Karpas-422 (cell line): ENCODE measurements at regions not wholly inside any gene's neighbourhood (a gene's known extent, or its start where the extent isn't known, plus 50 kb on each side); places are given as distances from the start of the nearest gene placed in this dataset.

Experiments used
- DNase-seq: peaks from one replicate; pipeline ENCODE4 v3.0.0-alpha.2; 2015
- H2AFZ ChIP-seq: fragments of 200-600 bp; sonication (generic); 2 replicates; pipeline ENCODE4 v1.6.1; 2014; ENCODE audit warnings: antibody characterized with exemption, low read length, mixed read lengths
- H3K27ac ChIP-seq: fragments of 200-600 bp; sonication (generic); 2 replicates; pipeline ENCODE4 v1.5.1; 2014; ENCODE audit warnings: mild to moderate bottlenecking, low read length, moderate library complexity
- H3K27me3 ChIP-seq: fragments of 200-600 bp; sonication (generic); 2 replicates; pipeline ENCODE4 v1.6.1; 2014; ENCODE audit warnings: low read length, mixed read lengths
- H3K36me3 ChIP-seq: fragments of 200-600 bp; sonication (generic); 2 replicates; pipeline ENCODE4 v1.6.1; 2014; ENCODE audit warnings: low read length, mixed read lengths; ENCODE audit not compliant: insufficient read depth
- H3K4me1 ChIP-seq: fragments of 200-600 bp; sonication (generic); 2 replicates; pipeline ENCODE4 v1.6.1; 2014; ENCODE audit warnings: mild to moderate bottlenecking, low read length, mixed read lengths
- H3K4me2 ChIP-seq: fragments of 200-600 bp; sonication (generic); 2 replicates; pipeline ENCODE4 v1.6.1; 2014; ENCODE audit warnings: low read length, low read depth, mild to moderate bottlenecking; ENCODE audit not compliant: poor library complexity, severe bottlenecking
- H3K4me3 ChIP-seq: fragments of 200-600 bp; sonication (generic); 2 replicates; pipeline ENCODE4 v1.5.1; 2014; ENCODE audit warnings: mild to moderate bottlenecking, antibody characterized with exemption, low read length, mixed read lengths
- H3K79me2 ChIP-seq: fragments of 200-600 bp; sonication (generic); 2 replicates; pipeline ENCODE4 v1.6.1; 2014; ENCODE audit warnings: mild to moderate bottlenecking, low read length, mixed read lengths
- H3K9ac ChIP-seq: fragments of 200-600 bp; sonication (generic); 2 replicates; pipeline ENCODE4 v1.6.0; 2014; ENCODE audit warnings: low read length
- H3K9me2 ChIP-seq: fragments of 200-600 bp; sonication (generic), shearing (Covaris generic); replicated peaks from 2 replicates; pipeline ENCODE4 v1.6.0; 2014; ENCODE audit warnings: mild to moderate bottlenecking, low read length, moderate library complexity; ENCODE audit not compliant: insufficient read depth
- H3K9me3 ChIP-seq: fragments of 300-700, 200-600 bp; sonication (generic); 2 replicates; pipeline ENCODE4 v1.6.1; 2014; ENCODE audit warnings: low read length, mixed read lengths
- H4K20me1 ChIP-seq: fragments of 200-600 bp; sonication (generic); 2 replicates; pipeline ENCODE4 v1.6.1; 2014; ENCODE audit warnings: mild to moderate bottlenecking, antibody characterized with exemption, low read length, low read depth; ENCODE audit not compliant: insufficient read depth

DNA sequence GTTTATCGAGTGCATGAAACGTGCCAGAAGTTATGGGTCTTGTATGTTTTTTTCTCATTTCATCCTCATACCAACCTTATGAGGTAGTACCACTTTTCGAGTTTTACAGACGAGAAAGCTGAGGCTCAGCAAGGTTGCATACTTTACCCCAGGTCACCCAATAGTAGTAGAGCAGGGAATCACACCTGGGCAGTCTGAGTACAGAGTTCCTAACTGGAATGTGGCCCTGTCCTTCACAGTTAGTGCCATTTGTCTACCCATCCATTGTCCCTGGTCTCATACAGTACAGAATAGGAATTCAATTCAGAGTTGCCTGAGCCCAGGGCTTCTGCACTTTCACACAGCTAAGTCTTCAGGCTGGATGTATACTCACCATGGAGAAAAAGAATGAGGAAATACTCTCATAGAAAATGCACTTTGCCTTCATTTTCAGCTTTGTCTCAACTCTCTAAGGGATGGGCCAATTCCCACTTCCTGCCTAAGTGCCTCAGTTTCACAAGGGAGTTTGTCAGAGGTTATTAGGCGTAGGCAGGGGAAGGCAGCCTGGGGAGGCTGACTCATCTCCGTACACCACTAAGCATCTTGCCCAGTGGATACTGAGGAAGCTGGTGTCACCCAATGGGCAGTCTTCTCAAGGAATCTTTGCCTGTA lies 93.2 kb downstream of the TMEM212 start:
- no peak overlapping the region for H2AFZ ChIP-seq
- no peak overlapping the region for H3K4me2 ChIP-seq
- H3K36me3 ChIP-seq: no peaks in the 10 kb centered on the region
- no peaks in the 10 kb centered on the region for H3K27me3 ChIP-seq
- no peaks in the 10 kb centered on the region for H3K4me1 ChIP-seq
- no peak overlapping the region for H3K27ac ChIP-seq
- H3K9me3 ChIP-seq: no peaks in the 10 kb centered on the region
- no peaks in the 10 kb centered on the region for H3K79me2 ChIP-seq
- no peaks in the 10 kb centered on the region for H3K9me2 ChIP-seq
- no peak for DNase-seq
- H3K9ac ChIP-seq: no peak overlapping the region
- H4K20me1 ChIP-seq: no peaks in the 10 kb centered on the region
- H3K4me3 ChIP-seq: no peak overlapping the region

DNA sequence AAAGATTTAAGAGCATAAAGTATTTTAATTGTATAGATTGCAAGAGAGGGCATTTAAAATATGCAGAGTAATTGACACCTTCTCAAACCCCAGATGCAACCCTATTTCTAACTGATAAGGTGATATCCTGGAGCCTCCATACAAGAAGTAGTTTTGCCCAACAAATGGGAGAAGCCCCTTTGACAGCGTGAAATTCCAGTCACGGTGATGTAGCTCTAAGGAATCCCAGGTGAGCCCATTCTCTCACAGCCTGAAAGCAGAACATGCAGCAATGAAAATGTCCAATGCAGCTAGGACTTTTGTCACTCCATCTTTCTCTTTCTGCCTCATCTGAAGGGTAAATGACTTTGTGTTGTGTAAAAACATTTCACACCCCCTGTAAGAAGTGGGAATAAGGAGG lies 96.4 kb downstream of the TMEM212 start:
- Histone ChIP-seq H3K27me3 (no peaks in the 10 kb centered on the region), H3K79me2 (no peaks in the 10 kb centered on the region)

DNA sequence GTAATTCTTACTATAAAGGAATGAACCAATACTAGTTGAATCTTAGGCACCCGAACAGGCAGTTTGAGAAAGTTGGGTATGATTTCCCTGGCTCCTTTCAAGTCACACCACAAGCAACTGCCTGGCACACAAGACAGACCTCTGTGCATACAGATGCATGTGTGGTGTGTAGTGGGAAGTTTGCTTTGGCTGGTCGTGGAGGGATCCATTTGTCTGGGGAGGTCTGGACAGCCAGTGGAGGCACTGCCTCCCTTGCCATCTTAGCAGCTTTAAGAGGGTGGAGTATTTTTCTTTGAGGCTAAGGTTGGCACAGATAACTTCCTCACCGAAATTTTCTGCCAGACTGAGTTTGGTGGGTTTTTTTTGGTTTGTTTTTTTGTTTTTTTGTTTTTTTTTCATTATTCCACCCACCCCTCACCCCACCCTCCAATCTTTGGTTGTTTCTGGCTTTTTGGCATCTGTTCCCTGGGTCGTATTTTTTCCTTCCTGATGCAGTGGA lies 97.1 kb downstream of the TMEM212 start:
- H4K20me1 ChIP-seq: no peaks in the 10 kb centered on the region
- H3K36me3 ChIP-seq: no peaks in the 10 kb centered on the region
- H3K27me3 ChIP-seq: no peaks in the 10 kb centered on the region
- H3K79me2 ChIP-seq: no peaks in the 10 kb centered on the region
- no peak overlapping the region for H3K4me3 ChIP-seq
- H3K4me2 ChIP-seq: no peak overlapping the region
- no peaks in the 10 kb centered on the region for H3K9me3 ChIP-seq
- H2AFZ ChIP-seq: no peak overlapping the region
- no peak for DNase-seq
- no peak overlapping the region for H3K27ac ChIP-seq
- H3K9ac ChIP-seq: no peak overlapping the region
- no peaks in the 10 kb centered on the region for H3K4me1 ChIP-seq
- no peaks in the 10 kb centered on the region for H3K9me2 ChIP-seq

More for the DNA sequence above, 96.4 kb downstream of the TMEM212 start:
- no peak overlapping the region for H3K27ac ChIP-seq
- H3K4me3 ChIP-seq: no peak overlapping the region
- no peak overlapping the region for H3K9ac ChIP-seq
- no peaks in the 10 kb centered on the region for H3K9me2 ChIP-seq
- no peak overlapping the region for H3K4me2 ChIP-seq
- no peaks in the 10 kb centered on the region for H3K36me3 ChIP-seq
- no peaks in the 10 kb centered on the region for H3K9me3 ChIP-seq
- no peaks in the 10 kb centered on the region for H3K4me1 ChIP-seq
- H4K20me1 ChIP-seq: no peaks in the 10 kb centered on the region
- no peak for DNase-seq
- no peak overlapping the region for H2AFZ ChIP-seq

DNA sequence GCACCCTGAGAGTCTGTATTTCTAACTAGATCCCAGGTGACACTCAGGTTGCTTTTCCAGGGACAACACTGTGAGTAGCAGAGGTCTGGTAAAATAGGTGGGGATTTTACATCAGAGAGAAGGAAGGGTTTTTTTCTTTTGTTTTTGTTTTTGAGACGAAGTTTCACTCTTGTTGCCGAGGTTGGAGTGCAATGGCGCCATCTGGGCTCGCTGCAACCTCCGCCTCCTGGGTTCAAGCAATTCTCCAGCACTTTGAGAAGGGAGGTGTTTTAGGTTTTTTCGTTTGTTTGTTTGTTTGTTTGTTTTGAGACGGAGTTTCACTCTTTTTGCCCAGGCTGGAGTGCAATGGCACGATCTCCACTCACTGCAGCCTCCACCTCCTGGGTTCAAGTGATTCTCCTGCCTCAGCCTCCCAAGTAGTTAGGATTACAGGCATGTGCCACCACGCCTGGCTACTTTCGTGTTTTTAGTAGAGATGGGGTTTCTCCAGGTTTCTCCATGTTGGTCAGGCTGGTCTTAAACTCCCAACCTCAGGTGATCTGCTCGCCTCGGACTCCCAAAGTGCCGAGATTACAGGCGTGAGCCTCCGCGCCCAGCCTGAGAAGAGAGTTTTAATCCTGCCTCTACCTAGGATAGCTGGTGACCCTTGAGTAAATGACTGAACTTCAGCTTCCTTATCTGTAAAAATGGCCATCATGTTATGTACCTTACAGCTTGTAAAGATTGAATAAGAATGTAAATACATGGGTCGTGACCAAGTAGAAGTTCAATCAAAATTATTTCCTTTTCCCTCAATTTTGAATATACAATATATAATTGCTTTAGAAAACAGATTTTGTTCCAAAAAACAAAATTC lies 95.9 kb upstream of the FNDC3B start:
- Histone ChIP-seq H3K27ac (no peak overlapping the region), H4K20me1 (no peaks in the 10 kb centered on the region), H3K9me2 (no peaks in the 10 kb centered on the region), H3K36me3 (no peaks in the 10 kb centered on the region), H2AFZ (no peak overlapping the region), H3K9ac (no peak overlapping the region), H3K4me3 (no peak overlapping the region), H3K27me3 (no peaks in the 10 kb centered on the region), H3K4me1 (no peaks in the 10 kb centered on the region), H3K4me2 (no peak overlapping the region), H3K9me3 (no peaks in the 10 kb centered on the region), H3K79me2 (no peaks in the 10 kb centered on the region)
- DNase-seq: no peak

DNA sequence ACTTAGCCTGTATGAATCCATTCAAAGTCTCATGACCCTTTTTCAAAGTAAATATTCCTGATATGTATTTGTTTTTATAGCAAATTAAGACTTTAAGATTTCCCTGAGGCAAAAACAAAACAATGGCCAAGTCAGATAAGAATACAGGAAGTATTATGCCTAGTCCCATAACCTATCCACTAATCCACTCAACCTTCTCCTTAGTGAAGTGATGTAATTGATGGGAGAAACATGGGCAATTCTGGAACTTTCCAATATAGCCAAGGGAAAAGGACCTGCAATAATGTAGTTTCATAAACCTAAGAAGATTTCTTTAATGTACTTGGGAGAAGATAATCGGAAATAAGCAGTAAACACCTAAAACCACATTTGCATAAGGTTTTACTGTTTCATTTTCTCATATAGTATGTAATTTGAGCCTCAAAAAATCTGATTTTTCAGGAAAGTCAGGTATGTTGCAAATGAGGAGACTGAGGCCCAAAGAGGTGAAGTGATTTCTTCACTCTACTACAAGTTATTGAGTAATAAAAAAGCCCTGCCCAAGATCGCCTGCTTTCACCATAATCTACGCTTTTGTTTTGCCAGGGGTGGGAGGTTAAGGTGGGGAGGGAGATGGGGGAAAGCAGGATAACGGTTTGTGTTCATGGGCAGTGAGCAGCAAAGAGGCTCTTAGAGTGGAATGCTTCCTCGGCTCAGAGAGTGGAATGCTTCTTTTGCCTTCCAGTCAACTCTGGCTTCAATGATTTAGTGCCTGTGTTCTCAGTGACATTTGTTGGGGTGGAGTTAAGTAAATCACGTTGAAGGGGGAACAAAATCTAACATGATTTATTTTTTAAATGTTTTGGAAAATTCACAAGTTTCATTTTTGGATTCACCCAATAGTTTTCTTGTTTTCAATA lies 95.0 kb upstream of the FNDC3B start:
- no peak overlapping the region for H3K4me2 ChIP-seq
- H3K4me3 ChIP-seq: no peak overlapping the region
- H2AFZ ChIP-seq: no peak overlapping the region

DNA sequence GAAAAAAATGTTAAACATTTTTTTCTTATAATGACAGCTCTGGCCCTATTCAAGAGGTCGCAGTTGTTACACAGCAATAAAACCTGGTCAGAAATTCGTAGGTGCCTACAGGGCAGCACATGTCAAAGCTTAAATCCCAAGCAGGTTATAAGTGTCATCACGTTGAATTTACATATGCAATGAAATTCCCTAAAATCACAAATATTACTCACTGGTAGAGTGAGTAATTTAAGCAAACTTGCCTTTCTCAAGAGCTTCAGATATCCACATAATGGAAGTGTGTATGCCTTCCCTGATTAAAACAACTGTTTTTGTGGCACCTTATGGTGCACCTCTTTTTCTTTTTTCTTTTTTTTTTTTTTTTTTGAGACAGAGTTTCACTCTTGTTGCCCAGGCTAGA lies 90.7 kb upstream of the FNDC3B start:
- Histone ChIP-seq H4K20me1 (no peaks in the 10 kb centered on the region), H3K79me2 (no peaks in the 10 kb centered on the region), H2AFZ (no peak overlapping the region), H3K27me3 (no peaks in the 10 kb centered on the region), H3K36me3 (no peaks in the 10 kb centered on the region), H3K9me3 (no peaks in the 10 kb centered on the region), H3K4me1 (no peaks in the 10 kb centered on the region), H3K4me2 (no peak overlapping the region), H3K4me3 (no peak overlapping the region), H3K9me2 (no peaks in the 10 kb centered on the region), H3K27ac (no peak overlapping the region), H3K9ac (no peak overlapping the region)
- no peak for DNase-seq

More for the DNA sequence above, 95.0 kb upstream of the FNDC3B start:
- Histone ChIP-seq H3K79me2 (no peaks in the 10 kb centered on the region), H3K4me1 (no peaks in the 10 kb centered on the region), H3K36me3 (no peaks in the 10 kb centered on the region), H3K27me3 (no peaks in the 10 kb centered on the region), H4K20me1 (no peaks in the 10 kb centered on the region), H3K9me3 (no peaks in the 10 kb centered on the region), H3K9me2 (no peaks in the 10 kb centered on the region), H3K27ac (no peak overlapping the region), H3K9ac (no peak overlapping the region)
- no peak for DNase-seq

DNA sequence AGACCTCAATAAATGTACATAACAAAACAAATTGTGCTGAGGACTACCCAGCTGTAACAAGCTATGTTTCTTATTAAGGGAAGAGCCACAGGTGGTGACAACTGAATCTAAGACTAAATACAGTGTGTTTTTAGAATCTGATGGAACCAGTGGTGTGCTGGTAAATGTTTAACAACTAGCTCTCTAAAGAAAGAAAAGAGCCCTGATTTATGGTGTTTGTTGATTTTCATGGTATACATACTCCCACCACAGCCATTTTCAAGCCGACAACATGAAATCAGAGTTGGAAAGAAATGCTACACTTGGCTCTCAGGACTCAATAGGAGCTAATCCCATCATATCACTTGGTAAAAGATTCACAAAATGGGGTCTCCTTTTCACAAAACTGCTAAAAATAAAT lies 89.8 kb upstream of the FNDC3B start:
- Histone ChIP-seq H2AFZ (no peak overlapping the region), H3K9me2 (no peaks in the 10 kb centered on the region), H3K27ac (no peak overlapping the region)

DNA sequence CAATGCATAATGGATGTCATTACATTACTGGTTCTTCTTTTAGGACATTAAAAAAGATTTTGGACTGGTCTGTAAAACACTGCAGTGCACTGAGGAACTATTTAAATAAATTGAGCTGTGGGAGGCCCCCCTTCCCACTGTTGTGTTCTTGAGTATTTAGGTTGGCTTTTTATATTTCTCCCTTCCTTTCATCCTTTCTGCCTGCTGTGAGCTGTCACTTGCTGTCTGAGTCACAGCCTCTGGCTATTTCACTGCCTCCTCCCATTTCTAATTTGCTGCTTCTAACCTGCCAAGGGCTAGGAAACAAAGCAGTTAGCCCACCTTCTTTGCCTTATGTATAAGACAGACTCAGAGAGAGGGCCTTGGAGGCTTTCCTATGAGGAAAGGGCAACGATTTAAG lies 89.0 kb upstream of the FNDC3B start:
- no peak overlapping the region for H2AFZ ChIP-seq
- H3K9ac ChIP-seq: no peak overlapping the region
- no peak overlapping the region for H3K4me3 ChIP-seq
- no peak overlapping the region for H3K27ac ChIP-seq
- no peak overlapping the region for H3K4me2 ChIP-seq
- no peaks in the 10 kb centered on the region for H3K9me2 ChIP-seq
- H3K4me1 ChIP-seq: no peaks in the 10 kb centered on the region
- DNase-seq: no peak
- H3K9me3 ChIP-seq: no peaks in the 10 kb centered on the region
- H3K79me2 ChIP-seq: no peaks in the 10 kb centered on the region
- no peaks in the 10 kb centered on the region for H3K27me3 ChIP-seq
- no peaks in the 10 kb centered on the region for H3K36me3 ChIP-seq
- H4K20me1 ChIP-seq: no peaks in the 10 kb centered on the region

More for the DNA sequence above, 89.8 kb upstream of the FNDC3B start:
- Histone ChIP-seq H3K4me2 (no peak overlapping the region), H3K79me2 (no peaks in the 10 kb centered on the region), H4K20me1 (no peaks in the 10 kb centered on the region), H3K27me3 (no peaks in the 10 kb centered on the region), H3K9me3 (no peaks in the 10 kb centered on the region), H3K36me3 (no peaks in the 10 kb centered on the region), H3K4me1 (no peaks in the 10 kb centered on the region), H3K9ac (no peak overlapping the region), H3K4me3 (no peak overlapping the region)
- DNase-seq: no peak
